GM19324 (cell line): ENCODE measurements at regions not wholly inside any gene's neighbourhood (a gene's known extent, or its start where the extent isn't known, plus 50 kb on each side); places are given as distances from the start of the nearest gene placed in this dataset.

Source experiments
- ATAC-seq: cut with Tn5 transposase; IDR thresholded peaks from one replicate; pipeline ENCODE4 v1.9.1; 2021; ENCODE audit warnings: mild to moderate bottlenecking, moderate library complexity; ENCODE audit not compliant: unreplicated experiment, low FRiP score

GRCh38 chr4:3818371-3818770 is 52.2 kb downstream of the ADRA2C start:
- ATAC-seq = no peak

GRCh38 chr4:3819210-3819919 is 53.2 kb downstream of the ADRA2C start:
- no peak for ATAC-seq

DNA sequence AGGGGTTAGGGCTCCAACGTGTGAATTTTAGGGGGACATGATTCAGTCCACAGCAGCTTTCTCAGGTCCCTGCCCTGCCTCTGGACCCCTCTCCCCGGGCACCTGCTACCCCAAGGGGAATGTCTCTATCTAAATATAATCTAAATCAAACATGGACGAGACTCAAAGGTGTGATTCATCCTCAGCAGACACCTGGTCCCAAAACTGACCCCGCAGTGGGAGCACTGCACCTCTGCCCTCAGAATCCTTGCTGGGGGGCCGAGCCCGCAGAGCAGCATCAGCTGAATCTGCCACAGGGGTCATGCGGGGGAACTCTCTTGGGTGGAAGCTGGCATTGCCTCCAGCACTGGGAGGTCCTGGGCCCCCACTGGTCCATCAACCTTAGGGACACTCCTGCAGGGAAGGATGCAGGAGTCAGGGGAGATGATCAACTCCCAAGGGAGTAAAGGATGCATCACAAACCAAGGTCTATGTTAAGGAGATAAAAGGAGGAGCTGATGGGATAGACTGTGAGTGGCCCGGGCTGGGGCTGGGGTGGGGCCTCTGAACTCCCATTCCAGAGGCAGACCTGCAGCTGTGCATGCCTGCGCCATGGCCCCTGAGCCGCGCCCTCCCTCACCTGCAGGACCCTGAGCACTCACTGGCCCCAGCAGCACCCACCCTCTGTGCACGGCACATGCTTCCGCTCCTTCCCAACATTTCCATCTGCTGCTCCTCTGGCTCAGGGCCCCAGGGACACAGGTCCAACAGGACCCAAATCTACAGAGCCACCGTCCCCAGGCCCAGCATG is 54.0 kb downstream of the ADRA2C start:
- ATAC-seq = no peak

- no peak for ATAC-seq
These were observed 54.8 kb downstream of the ADRA2C start for GRCh38 chr4:3820806-3821579.

- ATAC-seq = no peak
These were observed 55.5 kb downstream of the ADRA2C start for GRCh38 chr4:3821580-3822229.

GRCh38 chr4:3822230-3822947 is 56.2 kb downstream of the ADRA2C start:
- no peak for ATAC-seq

- ATAC-seq = no peak
These were observed 57.5 kb downstream of the ADRA2C start for GRCh38 chr4:3823496-3824341.

GRCh38 chr4:3824521-3825270 is 58.5 kb downstream of the ADRA2C start:
- no peak for ATAC-seq

DNA sequence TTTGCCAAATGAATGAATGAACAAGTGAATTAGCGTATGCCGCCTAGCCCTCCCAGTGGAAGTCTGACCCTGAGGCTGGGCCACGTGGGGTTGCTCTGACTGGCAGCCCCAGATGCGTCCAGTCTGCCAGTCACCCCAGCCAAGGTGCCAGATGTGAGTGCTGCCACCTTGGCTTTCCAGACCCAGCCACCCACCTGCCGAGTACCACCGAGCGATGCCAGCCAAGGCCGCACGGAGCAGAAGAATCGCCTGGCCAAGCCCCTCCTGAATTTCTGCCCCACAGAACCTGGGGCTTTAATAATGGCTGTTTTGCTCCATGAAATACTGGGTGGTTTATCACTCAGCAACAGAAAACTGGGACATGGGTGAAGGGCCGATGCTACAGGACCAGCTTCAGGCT is 59.3 kb downstream of the ADRA2C start:
- no peak for ATAC-seq

DNA sequence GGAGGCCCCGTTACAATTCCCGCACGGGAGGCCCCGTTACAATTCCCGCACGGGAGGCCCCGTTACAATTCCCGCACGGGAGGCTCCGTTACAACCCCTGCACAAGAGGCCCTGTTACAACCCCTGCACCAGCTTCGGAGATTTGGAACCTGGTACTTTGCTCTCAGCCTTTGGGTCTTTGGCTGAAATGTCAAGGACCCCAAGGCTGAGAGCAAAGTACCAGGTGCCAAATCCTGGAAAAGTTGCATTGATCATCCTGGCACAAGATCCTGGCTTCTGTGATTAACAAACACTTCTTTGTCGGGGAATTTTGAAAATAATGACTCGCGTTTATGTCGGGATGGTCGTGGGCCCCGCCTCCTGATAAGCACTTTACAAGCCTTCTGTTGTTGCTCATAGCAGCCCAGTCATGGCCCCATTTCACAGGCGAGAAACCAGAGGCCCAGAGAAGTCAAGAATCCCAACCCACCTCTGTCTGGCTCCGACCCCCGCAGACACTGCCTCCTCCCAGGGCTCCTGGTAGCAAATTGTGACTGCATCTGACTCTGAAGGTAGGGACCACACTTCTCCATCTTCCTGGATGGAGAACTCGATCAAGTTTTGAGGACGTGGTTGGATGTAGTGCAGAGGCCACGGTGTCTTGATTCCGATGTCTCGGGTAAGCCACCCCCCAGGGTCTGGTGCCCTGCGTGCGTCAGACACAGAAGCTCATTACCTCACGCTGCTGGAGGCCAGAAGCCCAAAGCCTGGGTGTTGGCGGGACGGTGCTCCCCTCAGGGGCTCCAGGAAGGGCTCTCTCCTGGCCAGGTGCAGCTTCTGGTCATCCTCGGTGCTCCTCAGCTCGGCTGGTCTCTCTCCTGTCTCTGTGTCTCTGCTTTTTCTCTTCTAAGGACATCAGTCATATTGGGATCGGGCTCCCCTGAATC is 60.3 kb downstream of the ADRA2C start:
- no peak for ATAC-seq

DNA sequence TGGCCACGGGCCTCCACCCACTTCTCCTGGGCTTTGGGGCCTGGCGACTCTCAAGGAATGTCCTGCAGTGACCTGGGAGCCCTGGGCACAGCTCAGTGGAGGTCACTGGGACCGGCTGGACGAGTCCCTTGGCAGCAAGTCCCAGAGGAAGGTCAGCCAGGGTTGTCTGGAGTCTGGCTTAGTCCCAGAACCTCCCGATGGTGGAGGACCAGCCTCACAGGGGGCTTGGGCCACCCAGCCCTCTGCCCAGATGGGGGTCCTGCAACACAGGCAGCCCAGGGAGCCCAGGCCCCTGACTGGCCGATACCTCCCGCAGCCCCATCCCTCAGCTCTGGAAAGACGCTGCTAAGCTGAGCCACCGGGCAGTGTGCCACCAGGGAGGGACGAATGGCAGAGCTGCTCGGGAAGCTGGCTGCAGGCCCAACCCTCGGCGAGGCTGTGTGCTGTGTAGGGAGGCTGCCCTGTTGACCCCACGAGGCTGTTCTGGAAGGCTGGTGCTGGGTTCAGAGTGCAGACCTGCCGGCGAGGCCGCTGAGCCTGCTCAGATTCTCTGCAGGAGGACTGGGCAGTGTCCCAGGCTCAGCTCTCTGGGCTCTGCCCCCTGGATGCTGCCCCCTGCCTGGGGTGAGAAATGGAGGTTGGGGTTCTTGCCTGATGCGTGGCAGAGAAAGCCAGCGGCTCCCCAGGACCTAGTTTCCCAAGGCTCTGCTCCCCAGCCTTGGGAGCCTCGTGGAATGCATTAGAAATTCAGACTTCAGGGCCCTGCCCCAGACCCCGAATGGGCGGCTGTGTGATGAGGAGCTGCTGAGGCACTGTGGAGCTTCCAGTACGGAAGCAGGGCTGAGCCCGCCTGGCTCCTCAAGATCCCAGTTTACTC is 61.7 kb downstream of the ADRA2C start:
- ATAC-seq = no peak

DNA sequence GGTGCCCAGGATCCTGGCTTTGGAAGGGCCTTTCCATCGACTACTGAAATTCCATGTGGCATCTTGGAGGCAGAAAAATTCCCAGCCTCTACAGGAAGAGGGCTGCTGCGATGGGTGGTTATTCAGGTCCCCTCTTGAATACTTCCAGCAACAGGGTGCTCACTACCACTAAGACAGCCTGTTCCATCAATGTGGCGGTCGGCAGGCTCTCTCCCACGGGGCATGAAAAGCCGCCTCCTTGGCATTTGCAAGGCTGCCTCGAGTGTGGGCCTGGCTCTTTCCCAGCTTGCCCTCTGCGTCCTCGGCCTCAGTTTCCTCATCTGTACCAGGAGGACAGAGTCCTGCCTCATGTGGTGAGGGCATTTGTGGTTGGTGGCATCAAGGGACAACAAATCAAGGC is 62.4 kb downstream of the ADRA2C start:
- ATAC-seq = no peak

DNA sequence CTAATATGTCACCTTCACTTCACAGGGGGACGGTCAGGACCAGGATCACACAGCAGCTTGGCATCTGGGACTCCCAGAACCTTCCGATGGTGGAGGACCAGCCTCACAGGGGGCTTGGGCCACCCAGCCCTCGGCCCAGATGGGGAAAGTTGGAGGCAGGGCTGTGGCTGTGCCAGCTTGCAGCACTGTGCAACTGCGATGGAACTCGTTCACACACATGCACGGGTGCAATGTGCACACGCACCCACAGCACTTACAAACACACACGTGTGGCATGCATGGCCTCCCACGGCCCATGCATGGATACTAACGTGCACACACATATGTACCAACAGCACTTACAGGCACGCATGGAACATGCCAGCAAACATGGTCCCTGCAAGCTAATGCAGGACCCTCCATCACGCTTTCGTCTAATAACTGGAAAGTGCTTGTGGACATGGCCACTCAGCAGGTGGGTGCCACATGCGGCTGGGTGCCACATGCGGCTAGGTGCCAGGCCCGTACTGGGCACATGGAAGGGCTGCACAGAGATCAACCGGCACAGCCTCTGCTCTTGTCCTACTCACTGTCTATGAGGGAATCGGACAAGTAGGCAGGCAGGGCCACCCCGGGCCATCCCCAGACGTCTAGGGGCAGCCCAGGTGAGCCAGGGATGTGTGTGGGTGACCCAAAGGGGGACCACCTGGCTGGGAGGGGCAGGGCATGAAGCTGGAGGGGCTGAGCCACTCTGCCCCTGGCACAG is 63.2 kb downstream of the ADRA2C start:
- ATAC-seq = no peak

GRCh38 chr4:3829956-3830773 is 64.0 kb downstream of the ADRA2C start:
- no peak for ATAC-seq
